Esophagus (tissue), 2 donors: ENCODE measurements at regions not wholly inside any gene's neighbourhood (a gene's known extent, or its start where the extent isn't known, plus 50 kb on each side); places are given as distances from the start of the nearest gene placed in this dataset.
A peak's percentile ranks its signal among the peaks of the same experiment; 100 is the strongest.
"Not testable (repeated sequence)": the region's sequence is repeated elsewhere in the genome, so short reads cannot be mapped to it uniquely, and the experiment has no call there.

ENCODE experiments used
- H3K27ac ChIP-seq, 2 donors: one replicate each; pipeline ENCODE4 v1.5.1; 2013; ENCODE audit warnings: low read depth in 2 of 2, mild to moderate bottlenecking in 2 of 2, inconsistent platforms in 1 of 2, low read length in 1 of 2, moderate library complexity in 1 of 2
- H3K27me3 ChIP-seq, 2 donors: one replicate each; pipeline ENCODE4 v1.6.1; 2013; ENCODE audit warnings: low read length in 2 of 2, control low read depth in 1 of 2, mild to moderate bottlenecking in 1 of 2; ENCODE audit not compliant: insufficient read depth in 2 of 2, control insufficient read depth in 1 of 2
- H3K36me3 ChIP-seq, 2 donors: one replicate each; pipeline ENCODE4 v1.6.1; 2013; ENCODE audit warnings: low read length in 1 of 2; ENCODE audit not compliant: control insufficient read depth in 2 of 2, insufficient read depth in 2 of 2
- H3K4me1 ChIP-seq, 2 donors: one replicate each; pipeline ENCODE4 v1.6.1; 2013; ENCODE audit warnings: low read length in 1 of 2; ENCODE audit not compliant: control insufficient read depth in 2 of 2, insufficient read depth in 2 of 2
- H3K4me3 ChIP-seq, 2 donors: one replicate each; pipeline ENCODE4 v1.5.1; 2013; ENCODE audit warnings: low read length in 2 of 2, mild to moderate bottlenecking in 2 of 2, low read depth in 1 of 2, moderate library complexity in 1 of 2
- H3K9me3 ChIP-seq, 2 donors: one replicate each; pipeline ENCODE4 v1.6.1; 2013; ENCODE audit warnings: mild to moderate bottlenecking in 2 of 2, low read depth in 1 of 2, low read length in 1 of 2, moderate library complexity in 1 of 2; ENCODE audit not compliant: control insufficient read depth in 2 of 2, insufficient read depth in 1 of 2
- WGBS, 2 donors: extraction: QIAGEN DNeasy Blood & Tissue Kit; methylation state at CpG; one replicate each; pipeline ENCODE4 v1.1.7; 2013; 5-methylcytosine and 5-hydroxymethylcytosine counted together
- donor health status: healthy with polysubstance abuse.
- donor health status: Bipolar disorder and iron deficiency.

DNA sequence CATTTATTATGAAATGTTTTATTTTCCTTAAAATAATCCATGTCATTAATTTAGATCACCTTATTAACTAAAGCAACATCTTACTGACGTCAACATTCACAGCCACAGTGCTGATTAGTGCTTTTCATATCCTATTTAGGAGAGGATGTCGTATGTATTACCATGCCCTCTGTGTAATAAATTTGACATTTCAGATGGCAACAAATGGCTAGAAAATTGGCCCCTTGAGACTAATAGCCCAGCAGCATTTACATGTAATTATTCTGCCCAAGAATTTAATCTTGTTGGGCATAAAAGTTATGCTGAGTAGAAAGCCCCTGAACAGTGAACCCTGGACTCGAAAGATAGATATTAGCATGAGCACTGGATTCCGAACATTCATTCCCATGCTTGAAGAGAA lies 391.2 kb downstream of the PRELID2 start:
- H3K27ac ChIP-seq, result no peak overlapping the region
- H3K9me3 ChIP-seq, result no peaks in the 10 kb centered on the region
- H3K36me3 ChIP-seq, result no peaks in the 10 kb centered on the region

DNA sequence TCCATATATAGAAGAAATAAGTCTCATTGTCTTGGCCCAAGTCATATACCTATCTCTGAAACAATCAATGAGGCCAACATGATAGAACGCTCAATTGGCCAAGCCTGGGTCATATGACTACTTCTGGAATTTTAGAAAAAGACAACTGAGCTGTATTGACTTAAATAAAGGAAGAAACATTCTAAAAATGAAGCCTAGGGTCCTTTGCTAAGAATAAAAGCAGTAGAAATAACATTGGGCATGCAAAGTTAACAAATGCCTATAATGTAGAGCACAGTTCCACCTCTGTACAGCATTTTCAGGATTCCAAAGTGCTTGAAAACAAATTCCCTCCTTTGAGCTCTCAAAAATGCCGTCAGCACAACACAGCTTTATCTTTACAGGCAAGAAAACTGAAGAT lies 391.8 kb downstream of the PRELID2 start:
- Histone ChIP-seq H3K36me3 (no peaks in the 10 kb centered on the region), H3K27me3 (no peaks in the 10 kb centered on the region), H3K4me1 (no peaks in the 10 kb centered on the region), H3K9me3 (no peaks in the 10 kb centered on the region), H3K4me3 (no peak overlapping the region), H3K27ac (peak overlapping the region in 1 of 2 donors; percentile 26)
- 85 to 86% methylated on average over 2 of the region's 2 CpGs for WGBS, 2 donors

More for the DNA sequence above, 391.2 kb downstream of the PRELID2 start:
- Histone ChIP-seq H3K27me3 (no peaks in the 10 kb centered on the region), H3K4me1 (no peaks in the 10 kb centered on the region), H3K4me3 (no peak overlapping the region)
- 83 to 84% methylated on average over 4 of the region's 4 CpGs for WGBS, 2 donors

DNA sequence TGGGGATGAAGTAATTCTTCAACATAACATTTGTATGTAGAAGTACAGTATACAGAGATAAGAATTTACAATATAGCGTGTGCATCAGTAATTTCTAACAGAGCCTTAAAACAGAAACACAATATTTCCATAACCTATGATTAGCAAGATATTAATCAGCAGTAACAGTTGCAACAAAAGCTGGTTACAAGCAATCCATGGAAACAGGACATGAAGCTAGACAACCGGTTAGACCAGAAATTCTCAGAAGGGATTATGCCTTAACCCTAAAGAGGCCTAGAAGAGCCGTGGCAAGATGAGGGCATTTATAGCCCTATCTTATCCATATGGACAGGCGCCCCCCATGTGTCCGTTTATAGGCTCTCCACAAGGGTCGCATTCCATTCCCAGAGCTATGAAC lies 392.5 kb downstream of the PRELID2 start:
- H3K27ac ChIP-seq, H3K9me3 ChIP-seq, H3K4me3 ChIP-seq, H3K4me1 ChIP-seq, H3K36me3 ChIP-seq, H3K27me3 ChIP-seq: not testable (repeated sequence)
- 58 to 63% methylated on average over 6 of the region's 6 CpGs for WGBS, 2 donors

DNA sequence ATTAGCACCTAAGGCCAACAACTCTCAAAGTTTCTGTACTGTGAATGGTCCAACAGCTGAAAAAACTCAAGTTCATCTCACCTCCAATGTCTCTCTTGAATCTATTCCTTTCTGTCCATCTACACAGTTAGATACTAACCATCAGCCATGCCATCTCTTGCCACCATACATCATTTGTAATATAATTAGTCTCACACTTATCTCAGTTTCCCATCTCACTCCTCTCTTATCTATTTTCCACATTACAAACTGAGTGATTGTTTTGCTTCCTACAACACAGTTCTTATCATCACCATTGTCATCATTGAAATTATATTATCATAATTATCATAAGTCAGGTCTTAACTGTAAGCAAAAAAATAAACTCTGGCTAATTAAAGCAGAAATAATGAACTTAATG lies 393.9 kb downstream of the PRELID2 start:
- Histone ChIP-seq H3K4me1 (no peaks in the 10 kb centered on the region), H3K36me3 (no peaks in the 10 kb centered on the region), H3K27ac (no peak overlapping the region), H3K4me3 (no peak overlapping the region), H3K9me3 (no peaks in the 10 kb centered on the region), H3K27me3 (no peaks in the 10 kb centered on the region)

DNA sequence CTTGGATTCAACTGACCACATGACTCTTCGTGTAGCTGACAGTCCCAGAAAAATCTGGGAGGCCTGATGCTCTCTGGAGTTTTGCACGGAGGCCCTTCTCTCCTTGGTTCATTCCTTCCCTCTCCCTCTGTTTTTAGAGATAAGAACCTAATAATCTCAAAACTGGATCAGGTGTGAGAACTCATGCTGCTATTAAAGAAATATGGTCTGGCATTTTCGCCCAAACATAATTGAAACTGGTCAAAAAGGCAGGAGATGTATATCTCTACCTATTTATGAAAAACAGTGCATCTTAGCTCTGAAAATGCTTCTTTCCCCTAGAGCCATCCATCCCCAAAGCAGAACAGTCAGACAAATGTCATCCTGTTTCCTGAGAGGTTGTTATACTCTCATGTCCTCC lies 397.5 kb downstream of the PRELID2 start:
- H3K27ac ChIP-seq, result no peak overlapping the region
- no peaks in the 10 kb centered on the region for H3K36me3 ChIP-seq
- no peaks in the 10 kb centered on the region for H3K9me3 ChIP-seq
- no peak overlapping the region for H3K4me3 ChIP-seq
- no peaks in the 10 kb centered on the region for H3K4me1 ChIP-seq
- WGBS, 2 donors, result 79 to 81% methylated on average over 3 of the region's 3 CpGs
- no peaks in the 10 kb centered on the region for H3K27me3 ChIP-seq

DNA sequence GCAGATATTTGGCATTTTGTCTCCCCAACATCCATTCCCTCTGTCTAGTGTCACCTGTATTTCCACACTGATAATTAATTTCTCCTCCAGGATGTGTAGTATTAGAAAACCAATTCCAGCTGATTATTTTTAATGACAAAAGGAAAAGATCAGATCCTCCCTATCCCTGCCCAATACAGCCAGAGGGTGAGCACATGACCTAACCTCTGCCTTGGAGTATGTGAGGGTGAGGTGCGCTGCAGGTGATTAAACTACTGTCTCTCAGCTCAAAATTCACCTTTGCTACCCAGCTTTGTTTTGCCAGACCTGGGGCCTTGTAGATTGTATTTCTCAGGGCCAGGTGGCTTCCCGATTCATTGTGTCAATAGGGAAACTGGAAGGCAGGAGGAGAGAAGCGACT lies 402.1 kb downstream of the PRELID2 start:
- WGBS, 2 donors, result 91 to 97% methylated on average over 3 of the region's 3 CpGs
- Histone ChIP-seq H3K27me3 (no peaks in the 10 kb centered on the region), H3K36me3 (no peaks in the 10 kb centered on the region)

DNA sequence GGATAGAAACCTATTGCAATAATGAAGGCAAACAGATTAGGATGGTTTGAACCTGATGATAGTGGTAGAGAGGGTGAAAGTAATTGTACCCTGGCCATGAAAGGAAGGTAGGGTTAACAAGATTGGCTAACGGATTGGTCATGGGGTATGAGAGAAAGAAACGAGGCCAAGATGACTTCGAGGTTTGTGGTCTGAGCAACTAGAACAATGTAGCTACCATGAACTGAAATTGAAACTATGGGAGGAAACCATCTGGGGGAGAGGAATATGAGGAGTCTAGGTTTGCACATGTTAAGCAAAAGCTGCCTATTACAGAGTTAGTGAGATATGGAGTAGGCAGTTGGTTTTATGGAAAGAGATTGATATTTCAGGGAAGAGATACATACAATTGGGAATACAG lies 406.0 kb downstream of the PRELID2 start:
- no peaks in the 10 kb centered on the region for H3K36me3 ChIP-seq

More for the DNA sequence above, 402.1 kb downstream of the PRELID2 start:
- H3K9me3 ChIP-seq, result no peaks in the 10 kb centered on the region
- H3K4me3 ChIP-seq, result no peak overlapping the region
- no peak overlapping the region for H3K27ac ChIP-seq
- H3K4me1 ChIP-seq, result no peaks in the 10 kb centered on the region

DNA sequence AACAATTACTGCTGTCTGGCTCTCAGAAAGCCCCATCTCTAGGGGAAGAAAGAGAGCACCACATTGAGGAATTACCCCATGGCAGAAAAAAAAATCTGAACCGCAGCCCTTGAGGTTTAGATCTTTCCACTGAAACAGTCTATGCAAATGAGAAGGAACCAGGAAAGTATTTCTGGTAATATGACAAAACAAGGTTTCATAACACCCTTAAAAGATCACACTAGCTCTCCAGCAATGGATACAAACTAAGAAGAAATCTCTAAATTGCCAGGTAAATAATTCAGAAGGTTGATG lies 427.1 kb downstream of the PRELID2 start:
- no peak overlapping the region for H3K27ac ChIP-seq
- WGBS, 2 donors, result 82 to 86% methylated on average over 1 of the region's 1 CpG
- H3K27me3 ChIP-seq, result no peaks in the 10 kb centered on the region
- H3K4me1 ChIP-seq, result no peaks in the 10 kb centered on the region
- H3K4me3 ChIP-seq, result no peak overlapping the region
- peaks cover 11% of the 10 kb centered on the region in 2 donors for H3K9me3 ChIP-seq
- no peaks in the 10 kb centered on the region for H3K36me3 ChIP-seq

More for the DNA sequence above, 406.0 kb downstream of the PRELID2 start:
- Histone ChIP-seq H3K4me3 (no peak overlapping the region), H3K4me1 (no peaks in the 10 kb centered on the region), H3K9me3 (no peaks in the 10 kb centered on the region), H3K27ac (no peak overlapping the region), H3K27me3 (no peaks in the 10 kb centered on the region)
- WGBS, 2 donors, result 73 to 77% methylated on average over 3 of the region's 3 CpGs

DNA sequence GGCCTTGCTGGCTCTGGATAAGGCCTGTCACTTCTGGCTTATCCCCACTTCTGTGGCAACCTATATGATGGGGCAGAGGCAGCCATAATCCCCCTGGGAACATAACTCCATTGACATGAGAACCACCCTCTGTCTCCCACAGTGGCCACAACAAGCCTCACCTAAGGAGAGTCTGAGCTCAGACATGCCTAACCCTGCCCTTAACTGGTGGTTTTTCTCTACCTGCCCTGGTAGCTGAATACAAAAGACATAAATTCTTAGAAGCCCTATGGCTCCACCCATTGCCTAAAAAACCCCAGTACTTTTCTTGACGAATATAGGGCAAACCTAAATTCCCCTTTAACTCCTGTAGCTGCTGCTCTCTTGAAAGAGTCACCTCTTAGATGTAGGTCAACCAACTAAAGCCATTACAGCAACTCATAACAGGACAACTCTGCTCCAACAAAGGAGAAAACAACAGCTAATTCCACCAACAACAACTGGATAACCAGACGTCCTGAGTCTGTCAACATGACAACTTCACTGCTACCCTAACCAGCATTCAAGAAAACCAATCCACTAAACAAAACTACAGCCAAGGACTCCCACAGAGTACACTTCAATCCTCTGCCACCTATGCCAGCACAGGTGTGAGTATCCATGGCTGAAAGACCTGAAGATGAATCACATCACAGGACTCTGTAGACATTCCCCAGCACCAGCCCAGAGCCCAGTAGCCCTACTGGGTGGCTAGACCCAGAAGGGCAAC lies 427.7 kb downstream of the PRELID2 start:
- Histone ChIP-seq H3K9me3 (peaks cover 11% of the 10 kb centered on the region in 2 donors), H3K27ac (no peak overlapping the region), H3K4me3 (no peak overlapping the region), H3K4me1 (no peaks in the 10 kb centered on the region), H3K36me3 (no peaks in the 10 kb centered on the region), H3K27me3 (no peaks in the 10 kb centered on the region)
- WGBS, 2 donors, result 72 to 79% methylated on average over 2 of the region's 2 CpGs

DNA sequence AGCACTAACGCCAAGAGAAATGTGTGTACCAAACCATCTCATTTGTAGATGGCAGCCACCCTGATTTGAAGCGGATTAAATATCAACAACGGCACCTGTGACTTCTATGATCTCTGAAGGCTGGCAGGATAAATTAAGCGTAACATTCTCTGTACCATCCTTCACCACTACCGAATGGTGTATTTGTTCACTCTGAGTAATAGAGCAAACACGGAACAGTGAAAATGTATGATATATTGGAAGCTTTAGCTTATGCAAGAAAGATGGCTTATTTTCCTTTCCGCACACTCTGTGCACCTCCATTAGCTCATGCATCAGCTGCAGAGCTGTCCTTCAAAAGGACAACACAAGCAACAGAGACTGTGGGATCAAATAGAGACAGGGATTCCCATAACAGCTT lies 431.1 kb downstream of the PRELID2 start:
- Histone ChIP-seq H3K9me3 (peaks cover 6% of the 10 kb centered on the region in 2 donors), H3K4me1 (no peaks in the 10 kb centered on the region), H3K27ac (no peak overlapping the region), H3K27me3 (no peaks in the 10 kb centered on the region), H3K4me3 (no peak overlapping the region), H3K36me3 (no peaks in the 10 kb centered on the region)
- 84 to 86% methylated on average over 7 of the region's 7 CpGs for WGBS, 2 donors
